MM.1S (cell line): ENCODE measurements at regions not wholly inside any gene's neighbourhood (a gene's known extent, or its start where the extent isn't known, plus 50 kb on each side); places are given as distances from the start of the nearest gene placed in this dataset.

Experiments
- DNase-seq: peaks from one replicate; pipeline ENCODE4 v3.0.0-alpha.2; 2015
- H2AFZ ChIP-seq: fragments of 300-600 bp; sonication (generic); 2 replicates; pipeline ENCODE4 v1.6.0; 2016; ENCODE audit warnings: antibody characterized with exemption, low read length
- H3F3A ChIP-seq: fragments of 300-600 bp; sonication (generic); 2 replicates; pipeline ENCODE4 v1.6.1; 2016; ENCODE audit warnings: mild to moderate bottlenecking, antibody characterized with exemption, low read length, moderate library complexity, mixed read lengths; ENCODE audit not compliant: insufficient read depth
- H3K27ac ChIP-seq: fragments of 300-600 bp; sonication (generic); 2 replicates; pipeline ENCODE4 v1.5.1; 2016; ENCODE audit warnings: mild to moderate bottlenecking, low read length
- H3K27me3 ChIP-seq: fragments of 300-600 bp; sonication (generic); replicated peaks from 2 replicates; pipeline ENCODE4 v1.6.0; 2016; ENCODE audit warnings: low read length; ENCODE audit not compliant: insufficient read depth
- H3K36me3 ChIP-seq: fragments of 300-600 bp; sonication (generic); replicated peaks from 2 replicates; pipeline ENCODE4 v1.6.1; 2016; ENCODE audit warnings: mild to moderate bottlenecking, low read length, mixed read lengths; ENCODE audit not compliant: insufficient read depth
- H3K4me1 ChIP-seq: fragments of 300-600 bp; sonication (generic); 2 replicates; pipeline ENCODE4 v1.6.1; 2016; ENCODE audit warnings: low read length, mixed read lengths
- H3K4me2 ChIP-seq: fragments of 300-600 bp; sonication (generic); 2 replicates; pipeline ENCODE4 v1.6.0; 2016; ENCODE audit warnings: low read depth, low read length
- H3K4me3 ChIP-seq: fragments of 300-600 bp; sonication (generic); 2 replicates; pipeline ENCODE4 v1.5.1; 2016; ENCODE audit warnings: low read length, mixed read lengths
- H3K79me2 ChIP-seq: fragments of 300-600 bp; sonication (generic); 2 replicates; pipeline ENCODE4 v1.6.1; 2016; ENCODE audit warnings: mixed run types, low read length, mixed read lengths
- H3K9ac ChIP-seq: fragments of 300-600 bp; sonication (generic); 2 replicates; pipeline ENCODE4 v1.6.1; 2016; ENCODE audit warnings: low read length, mixed read lengths
- H3K9me2 ChIP-seq: fragments of 300-600 bp; sonication (generic); replicated peaks from 2 replicates; pipeline ENCODE4 v1.6.1; 2016; ENCODE audit warnings: mild to moderate bottlenecking, low read length, mixed read lengths; ENCODE audit not compliant: insufficient read depth
- H3K9me3 ChIP-seq: fragments of 300-600 bp; sonication (generic); replicated peaks from 2 replicates; pipeline ENCODE4 v1.6.1; 2016; ENCODE audit warnings: mild to moderate bottlenecking, low read length, mixed read lengths; ENCODE audit not compliant: insufficient read depth
- H4K20me1 ChIP-seq: fragments of 300-600 bp; sonication (generic); 2 replicates; pipeline ENCODE4 v1.6.1; 2016; ENCODE audit warnings: mild to moderate bottlenecking, low read length, moderate library complexity, mixed read lengths; ENCODE audit not compliant: insufficient read depth
- EZH2 ChIP-seq: fragments of 300-600 bp; sonication (generic); optimal IDR thresholded peaks from 2 replicates; pipeline ENCODE3; 2017; ENCODE audit warnings: low read depth, mild to moderate bottlenecking, antibody characterized with exemption, low read length, mixed read lengths
- EZH2phosphoT487 ChIP-seq: fragments of 300-600 bp; sonication (generic); IDR thresholded peaks from 2 replicates; pipeline ENCODE4 v1.6.1; 2018; ENCODE audit warnings: antibody characterized with exemption, low read length
- TF ChIP-seq, protein P1 (sequence below): fragments of 300-600 bp; sonication (generic); IDR thresholded peaks from 2 replicates; pipeline ENCODE4 v1.5.1; 2016; ENCODE audit warnings: antibody characterized with exemption, low read length, mixed read lengths

DNA sequence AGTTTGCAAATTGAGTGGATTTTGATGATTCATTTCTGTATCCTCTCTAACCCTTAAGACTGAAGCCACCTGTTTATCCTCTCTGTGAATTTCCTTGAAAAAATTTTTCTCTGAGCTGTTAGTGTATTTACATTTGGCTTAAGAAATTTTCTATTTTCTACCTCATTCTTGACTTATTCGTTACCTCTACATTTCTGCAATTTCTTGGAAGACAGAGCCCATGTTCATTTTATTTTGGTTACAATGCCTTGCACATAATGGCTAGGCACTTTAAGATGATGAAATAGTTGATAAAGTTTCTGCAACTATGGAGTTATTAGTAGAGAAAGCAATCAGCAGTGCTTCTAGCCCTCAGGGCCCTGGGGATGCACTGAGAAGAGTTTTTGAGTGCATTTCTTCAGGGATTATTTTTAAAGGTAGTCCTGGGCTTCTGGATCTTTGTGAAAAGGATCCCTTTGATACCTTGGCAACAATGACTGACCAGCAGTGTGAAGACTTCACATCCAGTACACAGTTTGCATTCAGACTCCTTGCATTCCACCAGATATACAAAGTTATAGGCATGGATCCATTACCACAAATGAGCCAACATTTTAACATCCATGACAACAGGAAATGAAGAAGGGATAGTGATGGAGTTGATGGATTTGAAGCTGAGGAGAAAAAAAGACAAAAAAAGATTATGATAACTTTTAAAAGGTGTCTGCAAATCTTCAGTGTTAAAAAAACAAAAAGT is 68.2 kb downstream of the CH25H start:
- H3K9me3 ChIP-seq: no peaks in the 10 kb centered on the region
- DNase-seq: no peak
- no peaks in the 10 kb centered on the region for H3K9me2 ChIP-seq
- no peaks in the 10 kb centered on the region for H3K27me3 ChIP-seq
- no peak overlapping the region for H2AFZ ChIP-seq
- no peak overlapping the region for H3K4me3 ChIP-seq
- peaks cover 5% of the 10 kb centered on the region; the same call in 1 of the 2 replicates for H3K4me1 ChIP-seq
- no peaks in the 10 kb centered on the region for H3K79me2 ChIP-seq
- no peaks in the 10 kb centered on the region for H4K20me1 ChIP-seq
- no peak overlapping the region for H3K4me2 ChIP-seq
- no peaks in the 10 kb centered on the region for H3F3A ChIP-seq
- no peaks in the 10 kb centered on the region for H3K36me3 ChIP-seq
- TF ChIP-seq, protein P1, sequence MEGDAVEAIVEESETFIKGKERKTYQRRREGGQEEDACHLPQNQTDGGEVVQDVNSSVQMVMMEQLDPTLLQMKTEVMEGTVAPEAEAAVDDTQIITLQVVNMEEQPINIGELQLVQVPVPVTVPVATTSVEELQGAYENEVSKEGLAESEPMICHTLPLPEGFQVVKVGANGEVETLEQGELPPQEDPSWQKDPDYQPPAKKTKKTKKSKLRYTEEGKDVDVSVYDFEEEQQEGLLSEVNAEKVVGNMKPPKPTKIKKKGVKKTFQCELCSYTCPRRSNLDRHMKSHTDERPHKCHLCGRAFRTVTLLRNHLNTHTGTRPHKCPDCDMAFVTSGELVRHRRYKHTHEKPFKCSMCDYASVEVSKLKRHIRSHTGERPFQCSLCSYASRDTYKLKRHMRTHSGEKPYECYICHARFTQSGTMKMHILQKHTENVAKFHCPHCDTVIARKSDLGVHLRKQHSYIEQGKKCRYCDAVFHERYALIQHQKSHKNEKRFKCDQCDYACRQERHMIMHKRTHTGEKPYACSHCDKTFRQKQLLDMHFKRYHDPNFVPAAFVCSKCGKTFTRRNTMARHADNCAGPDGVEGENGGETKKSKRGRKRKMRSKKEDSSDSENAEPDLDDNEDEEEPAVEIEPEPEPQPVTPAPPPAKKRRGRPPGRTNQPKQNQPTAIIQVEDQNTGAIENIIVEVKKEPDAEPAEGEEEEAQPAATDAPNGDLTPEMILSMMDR: no peak
- TF ChIP-seq EZH2 (no peak), EZH2phosphoT487 (no peak)
- no peak overlapping the region for H3K27ac ChIP-seq
- H3K9ac ChIP-seq: no peak overlapping the region

DNA sequence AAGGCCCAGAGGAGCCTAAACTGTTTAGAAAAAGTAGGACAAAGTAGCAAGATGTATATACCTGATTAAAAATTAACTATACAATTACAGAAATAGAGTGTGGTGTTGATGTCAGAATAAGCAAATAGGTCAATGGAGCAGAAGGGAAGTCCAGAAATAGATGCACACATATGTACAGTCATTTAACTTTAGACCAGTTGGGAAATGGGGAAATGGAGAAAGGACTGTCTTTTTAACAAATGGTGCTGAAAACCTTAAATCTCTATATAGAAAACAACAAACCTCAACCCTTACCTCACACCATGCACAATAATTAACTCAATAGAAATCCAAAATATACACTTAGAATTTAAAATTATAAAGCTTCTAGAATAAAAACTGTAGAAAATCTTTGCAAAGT is 72.2 kb downstream of the CH25H start:
- Histone ChIP-seq H3K4me1 (no peaks in the 10 kb centered on the region), H3K9ac (no peak overlapping the region), H3K27me3 (no peaks in the 10 kb centered on the region), H4K20me1 (no peaks in the 10 kb centered on the region), H3F3A (no peaks in the 10 kb centered on the region), H3K36me3 (no peaks in the 10 kb centered on the region), H3K79me2 (no peaks in the 10 kb centered on the region), H3K4me2 (no peak overlapping the region), H3K9me3 (no peaks in the 10 kb centered on the region), H3K9me2 (no peaks in the 10 kb centered on the region), H3K4me3 (no peak overlapping the region), H2AFZ (no peak overlapping the region), H3K27ac (no peak overlapping the region)
- TF ChIP-seq EZH2phosphoT487: no peak
- TF ChIP-seq, protein P1: no peak
- no peak for TF ChIP-seq EZH2
- no peak for DNase-seq

DNA sequence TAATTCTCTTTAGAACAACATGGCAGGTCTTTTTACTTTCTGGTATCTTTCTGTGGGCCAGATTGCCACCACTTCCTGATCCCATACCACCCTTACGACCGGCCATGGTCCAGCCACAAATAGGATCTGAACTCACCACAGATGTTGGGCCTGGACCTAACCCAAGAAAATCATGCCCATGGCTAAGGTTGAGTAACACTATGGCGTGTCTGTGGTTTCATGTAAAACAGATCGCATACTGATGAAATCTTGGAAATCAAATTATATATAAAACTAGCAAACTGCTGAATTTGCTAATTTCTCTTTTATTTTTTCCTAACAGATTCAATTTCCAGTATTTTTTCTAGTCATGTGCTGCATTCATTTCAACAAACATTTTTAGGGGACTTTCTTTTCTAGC is 77.2 kb downstream of the CH25H start:
- Histone ChIP-seq H3K4me1 (no peaks in the 10 kb centered on the region), H3K4me3 (no peak overlapping the region), H4K20me1 (no peaks in the 10 kb centered on the region), H3K9me2 (no peaks in the 10 kb centered on the region), H3K9ac (no peak overlapping the region), H3K4me2 (no peak overlapping the region), H3F3A (no peaks in the 10 kb centered on the region), H3K27ac (no peak overlapping the region), H3K36me3 (no peaks in the 10 kb centered on the region), H3K79me2 (no peaks in the 10 kb centered on the region), H3K27me3 (no peaks in the 10 kb centered on the region), H3K9me3 (no peaks in the 10 kb centered on the region), H2AFZ (no peak overlapping the region)
- DNase-seq: no peak
- TF ChIP-seq, protein P1: no peak
- TF ChIP-seq EZH2 (no peak), EZH2phosphoT487 (no peak)
